ENCODE measurements at regions not wholly inside any gene's neighbourhood (a gene's known extent, or its start where the extent isn't known, plus 50 kb on each side); places are given as distances from the start of the nearest gene placed in this dataset.
"Not testable (repeated sequence)": the region's sequence is repeated elsewhere in the genome, so short reads cannot be mapped to it uniquely, and the experiment has no call there.

- no peak for DNase-seq
Observed at GRCh38 chr2:192655916-192656315, 461.2 kb upstream of the TMEFF2 start.

GRCh38 chr2:192645811-192646598, 451.3 kb upstream of the TMEFF2 start:
- no peak for DNase-seq

- DNase-seq, result no peak
Observed at GRCh38 chr2:192634557-192634956, 439.8 kb upstream of the TMEFF2 start.

GRCh38 chr2:192628017-192628416, 433.3 kb upstream of the TMEFF2 start:
- no peak for DNase-seq

GRCh38 chr2:192615105-192615504, 420.4 kb upstream of the TMEFF2 start:
- no peak for DNase-seq

GRCh38 chr2:192604295-192604694, 409.6 kb upstream of the TMEFF2 start:
- no peak for DNase-seq

GRCh38 chr2:192598649-192599048, 403.9 kb upstream of the TMEFF2 start:
- not testable (repeated sequence) for DNase-seq

- DNase-seq, result no peak
Observed at GRCh38 chr2:192593561-192593960, 398.8 kb upstream of the TMEFF2 start.

- no peak for DNase-seq
Observed at GRCh38 chr2:192591617-192592016, 396.9 kb upstream of the TMEFF2 start.

- DNase-seq, result no peak
Observed at GRCh38 chr2:192585418-192585817, 390.7 kb upstream of the TMEFF2 start.

GRCh38 chr2:192584976-192585375, 390.2 kb upstream of the TMEFF2 start:
- DNase-seq, result no peak

- DNase-seq, result no peak
Observed at GRCh38 chr2:192579965-192580700, 385.4 kb upstream of the TMEFF2 start.

GRCh38 chr2:192578780-192579179, 384.0 kb upstream of the TMEFF2 start:
- no peak for DNase-seq

GRCh38 chr2:192577706-192578105, 383.0 kb upstream of the TMEFF2 start:
- no peak for DNase-seq

- no peak for DNase-seq
Observed at GRCh38 chr2:192574552-192574951, 379.8 kb upstream of the TMEFF2 start.

GRCh38 chr2:192571636-192572035, 376.9 kb upstream of the TMEFF2 start:
- no peak for DNase-seq

GRCh38 chr2:192570788-192571187, 376.1 kb upstream of the TMEFF2 start:
- DNase-seq, result no peak

- DNase-seq, result no peak
Observed at GRCh38 chr2:192566863-192567262, 372.1 kb upstream of the TMEFF2 start.

GRCh38 chr2:192560326-192560725, 365.6 kb upstream of the TMEFF2 start:
- DNase-seq, result no peak

- no peak for DNase-seq
Observed at GRCh38 chr2:192559587-192559986, 364.9 kb upstream of the TMEFF2 start.

GRCh38 chr2:192558637-192559036, 363.9 kb upstream of the TMEFF2 start:
- DNase-seq, result no peak

- DNase-seq, result no peak
Observed at GRCh38 chr2:192555740-192556139, 361.0 kb upstream of the TMEFF2 start.

- DNase-seq, result no peak
Observed at GRCh38 chr2:192551760-192552159, 357.0 kb upstream of the TMEFF2 start.

GRCh38 chr2:192546565-192546964, 351.8 kb upstream of the TMEFF2 start:
- no peak for DNase-seq
